ENCODE measurements at regions not wholly inside any gene's neighbourhood (a gene's known extent, or its start where the extent isn't known, plus 50 kb on each side); places are given as distances from the start of the nearest gene placed in this dataset.
"Not testable (repeated sequence)": the region's sequence is repeated elsewhere in the genome, so short reads cannot be mapped to it uniquely, and the experiment has no call there.

GRCh38 chr18:70574951-70575350 lies 286.1 kb downstream of the SOCS6 start:
- not testable (repeated sequence) for TF ChIP-seq CTCF (IDR thresholded peaks at IDR 0.05); POLR2A (IDR thresholded peaks at IDR 0.05); POLR2AphosphoS5 (IDR thresholded peaks at IDR 0.05; ENCODE audit: insufficient read depth in 1 of 2, low read depth in 1 of 2)
